Retinal pigment epithelial cell (primary cell): ENCODE measurements at regions not wholly inside any gene's neighbourhood (a gene's known extent, or its start where the extent isn't known, plus 50 kb on each side); places are given as distances from the start of the nearest gene placed in this dataset.

Experiments used
- DNase-seq: peaks from one replicate; pipeline ENCODE4 v3.0.0-alpha.2; 2010; ENCODE audit warnings: low read depth
- H3K4me3 ChIP-seq: 2 replicates; pipeline ENCODE4 v1.5.1; 2011; ENCODE audit warnings: mild to moderate bottlenecking, low read length, control low read depth, moderate library complexity
- CTCF ChIP-seq: conservative IDR thresholded peaks from 2 replicates; pipeline ENCODE4 v1.5.1; 2011; ENCODE audit warnings: low read depth, low read length, control low read depth, inconsistent platforms

GRCh38 chr2:14816069-14817060 lies 183.8 kb downstream of the LRATD1 start:
- DNase-seq = no peak
- H3K4me3 ChIP-seq = no peak overlapping the region
- no peak for TF ChIP-seq CTCF

- no peak for TF ChIP-seq CTCF
- no peak overlapping the region for H3K4me3 ChIP-seq
- DNase-seq = no peak
Observed at GRCh38 chr2:14817848-14818247, 185.3 kb downstream of the LRATD1 start.

GRCh38 chr2:14826518-14826917 lies 194.0 kb downstream of the LRATD1 start:
- no peak overlapping the region for H3K4me3 ChIP-seq
- TF ChIP-seq CTCF = no peak
- DNase-seq = no peak

GRCh38 chr2:14827226-14828023 lies 194.9 kb downstream of the LRATD1 start:
- no peak for TF ChIP-seq CTCF
- DNase-seq = no peak

GRCh38 chr2:14828223-14828622 lies 195.7 kb downstream of the LRATD1 start:
- no peak for TF ChIP-seq CTCF
- no peak overlapping the region for H3K4me3 ChIP-seq
- DNase-seq = no peak

More at GRCh38 chr2:14827226-14828023, 194.9 kb downstream of the LRATD1 start:
- H3K4me3 ChIP-seq = no peak overlapping the region

GRCh38 chr2:14828968-14829367 lies 196.5 kb downstream of the LRATD1 start:
- DNase-seq = no peak
- H3K4me3 ChIP-seq = no peak overlapping the region
- no peak for TF ChIP-seq CTCF
